ENCODE measurements at regions not wholly inside any gene's neighbourhood (a gene's known extent, or its start where the extent isn't known, plus 50 kb on each side); places are given as distances from the start of the nearest gene placed in this dataset.
"Not testable (repeated sequence)": the region's sequence is repeated elsewhere in the genome, so short reads cannot be mapped to it uniquely, and the experiment has no call there.

GRCh38 chr18:70709720-70710119 is 420.9 kb downstream of the SOCS6 start:
- DNase-seq: no peak

GRCh38 chr18:70709144-70709543 is 420.3 kb downstream of the SOCS6 start:
- DNase-seq: no peak

- no peak for DNase-seq
Observed at GRCh38 chr18:70705831-70706416, 417.1 kb downstream of the SOCS6 start.

GRCh38 chr18:70700496-70700895 is 411.7 kb downstream of the SOCS6 start:
- no peak for DNase-seq

GRCh38 chr18:70698574-70698973 is 409.7 kb downstream of the SOCS6 start:
- DNase-seq: no peak

- DNase-seq: no peak
Observed at GRCh38 chr18:70693246-70693645, 404.4 kb downstream of the SOCS6 start.

- not testable (repeated sequence) for DNase-seq
Observed at GRCh38 chr18:70689765-70690164, 400.9 kb downstream of the SOCS6 start.

GRCh38 chr18:70688286-70688685 is 399.4 kb downstream of the SOCS6 start:
- DNase-seq: no peak

GRCh38 chr18:70684821-70685220 is 396.0 kb downstream of the SOCS6 start:
- DNase-seq: no peak

- no peak for DNase-seq
Observed at GRCh38 chr18:70683263-70683662, 394.4 kb downstream of the SOCS6 start.

GRCh38 chr18:70674896-70675295 is 386.1 kb downstream of the SOCS6 start:
- no peak for DNase-seq

- DNase-seq: no peak
Observed at GRCh38 chr18:70673831-70674230, 385.0 kb downstream of the SOCS6 start.

- DNase-seq: no peak
Observed at GRCh38 chr18:70672581-70672980, 383.7 kb downstream of the SOCS6 start.

- no peak for DNase-seq
Observed at GRCh38 chr18:70671889-70672565, 383.2 kb downstream of the SOCS6 start.

GRCh38 chr18:70666936-70667335 is 378.1 kb downstream of the SOCS6 start:
- no peak for DNase-seq

- no peak for DNase-seq
Observed at GRCh38 chr18:70663141-70663540, 374.3 kb downstream of the SOCS6 start.

- no peak for DNase-seq
Observed at GRCh38 chr18:70662588-70662987, 373.7 kb downstream of the SOCS6 start.

- DNase-seq: no peak
Observed at GRCh38 chr18:70659036-70659925, 370.4 kb downstream of the SOCS6 start.

- no peak for DNase-seq
Observed at GRCh38 chr18:70653671-70654070, 364.8 kb downstream of the SOCS6 start.

GRCh38 chr18:70650878-70651277 is 362.0 kb downstream of the SOCS6 start:
- DNase-seq: no peak

GRCh38 chr18:70649683-70650082 is 360.8 kb downstream of the SOCS6 start:
- no peak for DNase-seq

GRCh38 chr18:70645971-70646370 is 357.1 kb downstream of the SOCS6 start:
- no peak for DNase-seq

GRCh38 chr18:70643812-70644211 is 355.0 kb downstream of the SOCS6 start:
- no peak for DNase-seq
